GM12878 (cell line): ENCODE measurements at regions not wholly inside any gene's neighbourhood (a gene's known extent, or its start where the extent isn't known, plus 50 kb on each side); places are given as distances from the start of the nearest gene placed in this dataset.

Source experiments
- ATAC-seq: fragments of 200-7000 bp; cut with Tn5 transposase; 3 replicates; pipeline ENCODE4 v1.9.1; 2020; ENCODE audit warnings: mild to moderate bottlenecking, moderate library complexity
- BruUV-seq: library from RNA; stranded (reverse); fragments of 400-500 nt; replicated peaks from 2 replicates; lab custom pipeline; 2021; lab: Mats Ljungman, UMichigan
- CTCF ChIA-PET: fragments of 300-600 bp; sonication (Branson Sonifier 250); formaldehyde crosslinking; extraction: SDS; loops from one replicate; lab custom pipeline; 2021; ENCODE audit warnings: inconsistent platforms; lab: Yijun Ruan, JAX
- POLR2A ChIA-PET: fragments of 350-600 bp; formaldehyde crosslinking; extraction: SDS; loops from one replicate; lab custom pipeline; 2021; ENCODE audit warnings: inconsistent platforms; lab: Charles Lee
- RAD21 ChIA-PET: fragments of 300-600 bp; sonication (Branson Sonifier 250); formaldehyde crosslinking; loops from one replicate; lab custom pipeline; 2023; ENCODE audit warnings: antibody characterized with exemption; ENCODE audit not compliant: unreplicated experiment; lab: Charles Lee
- SMC1A ChIA-PET: fragments of 300-600 bp; sonication (Branson Sonifier 250); formaldehyde crosslinking; loops from one replicate; lab custom pipeline; 2023; ENCODE audit not compliant: unreplicated experiment, uncharacterized antibody; lab: Charles Lee
- DNase-seq: peaks from one replicate; pipeline ENCODE4 v3.0.0-alpha.2; 2011; ENCODE audit warnings: low read depth, low spot score
- FAIRE-seq: peaks from 3 replicates; lab custom pipeline; 2011; peaks lifted over from hg19 to GRCh38; lab: Jason Lieb, UNC
- H2AFZ ChIP-seq: 2 replicates; pipeline ENCODE4 v1.6.0; 2011; ENCODE audit warnings: low read depth, low read length, control low read depth; ENCODE audit not compliant: control insufficient read depth
- H3K27ac ChIP-seq: 2 replicates; pipeline ENCODE4 v1.5.1; 2011; ENCODE audit warnings: control low read depth; ENCODE audit not compliant: control insufficient read depth, insufficient read depth
- H3K27me3 ChIP-seq, 2 experiments: replicated peaks in 1 of 2; 2 replicates each; pipeline versions ENCODE4 v1.6.0 to v1.6.1; 2011; ENCODE audit warnings: low read length in 1 of 2; ENCODE audit not compliant: control insufficient read depth in 2 of 2, insufficient read depth in 2 of 2
- H3K36me3 ChIP-seq, 2 experiments: 2 replicates each; pipeline ENCODE4 v1.5.1; 2011; ENCODE audit warnings: low read length in 1 of 2; ENCODE audit not compliant: control insufficient read depth in 2 of 2, insufficient read depth in 2 of 2
- H3K4me1 ChIP-seq: 2 replicates; pipeline ENCODE4 v1.6.1; 2011; ENCODE audit warnings: mild to moderate bottlenecking, low read length, moderate library complexity, mixed read lengths; ENCODE audit not compliant: control insufficient read depth, insufficient read depth
- H3K4me2 ChIP-seq: 2 replicates; pipeline ENCODE4 v1.6.0; 2011; ENCODE audit warnings: control low read depth; ENCODE audit not compliant: control insufficient read depth, insufficient read depth
- H3K4me3 ChIP-seq: fragments of 200-600 bp; sonication (generic); 2 replicates; pipeline ENCODE4 v1.5.1; 2016
- H3K79me2 ChIP-seq: 2 replicates; pipeline ENCODE4 v1.6.0; 2011; ENCODE audit warnings: low read length; ENCODE audit not compliant: control insufficient read depth, insufficient read depth
- H3K9ac ChIP-seq: 2 replicates; pipeline ENCODE4 v1.8.0; 2011; ENCODE audit warnings: low read length, control low read depth, mixed read lengths; ENCODE audit not compliant: control insufficient read depth, insufficient read depth
- H3K9me3 ChIP-seq: replicated peaks from 3 replicates; pipeline ENCODE4 v1.5.1; 2011; ENCODE audit warnings: mild to moderate bottlenecking, low read length; ENCODE audit not compliant: control insufficient read depth, insufficient read depth
- H4K20me1 ChIP-seq: 2 replicates; pipeline ENCODE4 v1.6.0; 2011; ENCODE audit not compliant: control insufficient read depth, insufficient read depth
- BCLAF1 ChIP-seq: fragments of 450-650 bp; IDR thresholded peaks from 2 replicates; pipeline ENCODE4 v1.6.1; 2017; ENCODE audit warnings: antibody characterized with exemption, mild to moderate bottlenecking, moderate library complexity
- FOXM1 ChIP-seq: IDR thresholded peaks from 2 replicates; pipeline ENCODE4 v1.6.1; 2012; ENCODE audit warnings: low read depth, mild to moderate bottlenecking, inconsistent platforms, low read length, moderate library complexity
- NR2C2 ChIP-seq: IDR thresholded peaks from 2 replicates; pipeline ENCODE4 v1.6.1; 2011; ENCODE audit warnings: borderline replicate concordance, low read depth; ENCODE audit not compliant: control insufficient read depth, insufficient read length
- POU2F2 ChIP-seq: IDR thresholded peaks from 3 replicates; pipeline ENCODE4 v1.6.1; 2011; ENCODE audit warnings: low read depth, mild to moderate bottlenecking, low read length, borderline replicate concordance
- SUZ12 ChIP-seq: fragments of 200-600 bp; sonication (generic); IDR thresholded peaks from one replicate; pipeline ENCODE4 v1.6.1; 2018; ENCODE audit warnings: antibody characterized with exemption, mild to moderate bottlenecking; ENCODE audit not compliant: unreplicated experiment
- TAF1 ChIP-seq: IDR thresholded peaks from 2 replicates; pipeline ENCODE4 v1.6.1; 2011; ENCODE audit warnings: mild to moderate bottlenecking, low read depth, low read length, borderline replicate concordance
- TCF7 ChIP-seq: IDR thresholded peaks from 2 replicates; pipeline ENCODE4 v1.6.1; 2014; ENCODE audit warnings: antibody characterized with exemption, borderline replicate concordance
- ZBTB40 ChIP-seq: fragments of 450-650 bp; IDR thresholded peaks from 2 replicates; pipeline ENCODE4 v1.6.1; 2016; ENCODE audit warnings: mild to moderate bottlenecking, moderate library complexity, borderline replicate concordance
- in situ Hi-C: fragments of 300-500 bp; cut with MboI; formaldehyde crosslinking; loops from 9 replicates; pipeline ENCODE4 v1.14.3; 2018; ENCODE audit warnings: mixed read lengths
- intact Hi-C: fragments of 100-400 bp; cut with micrococcal nuclease; formaldehyde crosslinking; loops from one replicate; pipeline ENCODE4 v1.14.2; 2022; ENCODE audit not compliant: unreplicated experiment

- no peak for TF ChIP-seq POU2F2
- TF ChIP-seq TCF7, result no peak
Observed at GRCh38 chr3:144051211-144051610, 79.6 kb downstream of the DIPK2A start (continued).

GRCh38 chr3:144052275-144052674 is 80.7 kb downstream of the DIPK2A start:
- in situ Hi-C loops, result no loop called here
- ChIA-PET RAD21 (no interaction called here), POLR2A (no interaction called here), SMC1A (no interaction called here), CTCF (no interaction called here)
- Histone ChIP-seq H3K27me3 (no peaks in the 10 kb centered on the region; a peak in 1 of 4 replicates), H4K20me1 (no peaks in the 10 kb centered on the region), H3K79me2 (no peaks in the 10 kb centered on the region), H3K9me3 (no peaks in the 10 kb centered on the region), H3K9ac (no peak overlapping the region), H3K36me3 (no peaks in the 10 kb centered on the region), H3K27ac (no peak overlapping the region), H3K4me1 (no peaks in the 10 kb centered on the region), H2AFZ (no peak overlapping the region), H3K4me3 (no peak overlapping the region), H3K4me2 (no peak overlapping the region)
- TF ChIP-seq BCLAF1 (no peak), FOXM1 (no peak), NR2C2 (no peak), SUZ12 (no peak), TAF1 (no peak), ZBTB40 (peak; percentile 70)
- DNase-seq, result no peak
- BruUV-seq, result no TSS peak
- ATAC-seq, result no peak
- FAIRE-seq, result no peak
- intact Hi-C loops, result no loop called here
